ENCODE measurements at regions not wholly inside any gene's neighbourhood (a gene's known extent, or its start where the extent isn't known, plus 50 kb on each side); places are given as distances from the start of the nearest gene placed in this dataset.

GRCh38 chr14:40889126-40889525 lies 717.5 kb upstream of the LRFN5 start:
- Histone ChIP-seq H3K27ac (no peak overlapping the region), H3K27me3 (no peaks in the 10 kb centered on the region), H3K4me3 (no peak overlapping the region), H3K36me3 (no peaks in the 10 kb centered on the region), H3K9me3 (no peaks in the 10 kb centered on the region), H3K4me1 (no peaks in the 10 kb centered on the region)
- TF ChIP-seq, protein P1, sequence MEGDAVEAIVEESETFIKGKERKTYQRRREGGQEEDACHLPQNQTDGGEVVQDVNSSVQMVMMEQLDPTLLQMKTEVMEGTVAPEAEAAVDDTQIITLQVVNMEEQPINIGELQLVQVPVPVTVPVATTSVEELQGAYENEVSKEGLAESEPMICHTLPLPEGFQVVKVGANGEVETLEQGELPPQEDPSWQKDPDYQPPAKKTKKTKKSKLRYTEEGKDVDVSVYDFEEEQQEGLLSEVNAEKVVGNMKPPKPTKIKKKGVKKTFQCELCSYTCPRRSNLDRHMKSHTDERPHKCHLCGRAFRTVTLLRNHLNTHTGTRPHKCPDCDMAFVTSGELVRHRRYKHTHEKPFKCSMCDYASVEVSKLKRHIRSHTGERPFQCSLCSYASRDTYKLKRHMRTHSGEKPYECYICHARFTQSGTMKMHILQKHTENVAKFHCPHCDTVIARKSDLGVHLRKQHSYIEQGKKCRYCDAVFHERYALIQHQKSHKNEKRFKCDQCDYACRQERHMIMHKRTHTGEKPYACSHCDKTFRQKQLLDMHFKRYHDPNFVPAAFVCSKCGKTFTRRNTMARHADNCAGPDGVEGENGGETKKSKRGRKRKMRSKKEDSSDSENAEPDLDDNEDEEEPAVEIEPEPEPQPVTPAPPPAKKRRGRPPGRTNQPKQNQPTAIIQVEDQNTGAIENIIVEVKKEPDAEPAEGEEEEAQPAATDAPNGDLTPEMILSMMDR (IDR thresholded peaks at IDR 0.05), result no peak
- TF ChIP-seq POLR2AphosphoS5 (IDR thresholded peaks at IDR 0.05), result no peak
- no peak for TF ChIP-seq EP300 (IDR thresholded peaks at IDR 0.05)
- TF ChIP-seq POLR2A (IDR thresholded peaks at IDR 0.05), result no peak
- no peak for DNase-seq
- intact Hi-C loops (cut with DNase I), result no loop called here

DNA sequence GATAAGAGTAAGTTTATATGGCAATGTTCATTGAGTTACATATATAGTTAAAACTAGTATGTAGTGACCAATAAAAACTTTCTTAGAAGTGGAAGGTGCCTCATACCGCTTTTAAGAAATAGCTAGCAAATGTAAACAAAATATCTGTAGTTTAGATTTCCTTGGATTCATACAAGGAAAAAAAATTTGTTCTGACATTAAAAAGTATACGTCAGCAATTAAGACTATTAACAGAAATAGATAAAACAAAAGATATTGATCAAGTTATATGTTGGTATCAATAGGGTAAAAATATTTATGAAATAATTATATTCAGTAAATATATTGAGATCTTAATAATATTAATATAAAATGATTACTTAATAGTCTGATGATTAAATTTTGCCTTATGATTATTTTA lies 718.8 kb upstream of the LRFN5 start:
- Histone ChIP-seq H3K27me3 (no peaks in the 10 kb centered on the region), H3K4me3 (no peak overlapping the region), H3K9me3 (no peaks in the 10 kb centered on the region), H3K27ac (no peak overlapping the region), H3K36me3 (no peaks in the 10 kb centered on the region), H3K4me1 (no peaks in the 10 kb centered on the region)
- no peak for TF ChIP-seq POLR2A (IDR thresholded peaks at IDR 0.05)
- no peak for TF ChIP-seq EP300 (IDR thresholded peaks at IDR 0.05)
- TF ChIP-seq, protein P1 (IDR thresholded peaks at IDR 0.05), result no peak
- no peak for TF ChIP-seq POLR2AphosphoS5 (IDR thresholded peaks at IDR 0.05)
- 85 to 89% methylated on average over 2 of the region's 2 CpGs for WGBS, 2 donors
- DNase-seq, result no peak
- intact Hi-C loops (cut with DNase I), result no loop called here

GRCh38 chr14:40870252-40870651 lies 736.4 kb upstream of the LRFN5 start:
- WGBS, 2 donors, result 56 to 69% methylated on average over 1 of the region's 1 CpG
- no peak for DNase-seq
- no peak overlapping the region for H3K4me3 ChIP-seq
- H3K4me1 ChIP-seq, result no peaks in the 10 kb centered on the region
- no peaks in the 10 kb centered on the region for H3K36me3 ChIP-seq
- TF ChIP-seq, protein P1 (IDR thresholded peaks at IDR 0.05), result no peak
- no peak for TF ChIP-seq EP300 (IDR thresholded peaks at IDR 0.05)
- no peak for TF ChIP-seq POLR2AphosphoS5 (IDR thresholded peaks at IDR 0.05)
- no peak for TF ChIP-seq POLR2A (IDR thresholded peaks at IDR 0.05)
- intact Hi-C loops (cut with DNase I), result no loop called here
- H3K9me3 ChIP-seq, result no peaks in the 10 kb centered on the region
- H3K27ac ChIP-seq, result no peak overlapping the region
- no peaks in the 10 kb centered on the region for H3K27me3 ChIP-seq

DNA sequence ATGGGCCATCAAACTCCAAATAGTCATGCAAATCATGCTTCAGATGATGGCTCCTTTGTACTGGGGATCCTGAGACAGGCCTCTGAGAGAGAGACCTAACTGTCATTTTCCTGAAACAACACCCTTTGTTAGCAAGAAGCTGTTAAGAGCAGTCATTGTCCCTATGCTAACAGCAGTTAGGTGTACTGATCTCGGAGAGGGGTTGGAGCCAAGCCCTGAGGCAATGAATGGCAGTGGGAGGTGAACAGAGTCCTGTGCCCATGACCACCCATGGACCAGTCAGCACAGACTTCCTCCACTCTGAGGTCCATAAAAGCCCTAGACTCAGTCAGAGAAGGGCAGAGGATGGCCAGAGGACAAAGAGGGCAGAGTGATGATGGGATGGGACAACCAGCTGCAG lies 747.6 kb upstream of the LRFN5 start:
- H3K4me1 ChIP-seq, result no peaks in the 10 kb centered on the region
- 42 to 74% methylated on average over 1 of the region's 1 CpG for WGBS, 2 donors
- no peak overlapping the region for H3K27ac ChIP-seq
- intact Hi-C loops (cut with DNase I), result no loop called here
- no peaks in the 10 kb centered on the region for H3K36me3 ChIP-seq
- H3K9me3 ChIP-seq, result no peaks in the 10 kb centered on the region
- H3K27me3 ChIP-seq, result no peaks in the 10 kb centered on the region
- TF ChIP-seq POLR2AphosphoS5 (IDR thresholded peaks at IDR 0.05) (no peak), EP300 (IDR thresholded peaks at IDR 0.05) (no peak), POLR2A (IDR thresholded peaks at IDR 0.05) (no peak)
- TF ChIP-seq, protein P1 (IDR thresholded peaks at IDR 0.05), result no peak
- no peak for DNase-seq
- H3K4me3 ChIP-seq, result no peak overlapping the region

- no peak for DNase-seq
- Histone ChIP-seq H3K4me3 (no peak overlapping the region), H3K36me3 (no peaks in the 10 kb centered on the region), H3K9me3 (no peaks in the 10 kb centered on the region), H3K4me1 (no peaks in the 10 kb centered on the region), H3K27me3 (no peaks in the 10 kb centered on the region), H3K27ac (no peak overlapping the region)
- TF ChIP-seq, protein P1 (IDR thresholded peaks at IDR 0.05), result no peak
- TF ChIP-seq POLR2A (IDR thresholded peaks at IDR 0.05), result no peak
- no peak for TF ChIP-seq EP300 (IDR thresholded peaks at IDR 0.05)
- TF ChIP-seq POLR2AphosphoS5 (IDR thresholded peaks at IDR 0.05), result no peak
- WGBS, 2 donors, result 78 to 83% methylated on average over 6 of the region's 6 CpGs
- intact Hi-C loops (cut with DNase I), result no loop called here
Measured at GRCh38 chr14:40855343-40855742, 751.3 kb upstream of the LRFN5 start.
